ENCODE measurements at regions not wholly inside any gene's neighbourhood (a gene's known extent, or its start where the extent isn't known, plus 50 kb on each side); places are given as distances from the start of the nearest gene placed in this dataset.

GRCh38 chr9:89854715-89855475, 250.1 kb downstream of the GADD45G start:
- no peak overlapping the region for H2BK20ac ChIP-seq (ENCODE audit: low read length)
- H3K27ac ChIP-seq (ENCODE audit: low read depth, low read length) = no peak overlapping the region
- no peaks in the 10 kb centered on the region for H4K20me1 ChIP-seq (replicated peaks in 1 of 2; ENCODE audit: control insufficient read depth in 1 of 2, insufficient read depth in 2 of 2, low read length in 2 of 2)
- H3K23me2 ChIP-seq (ENCODE audit: low read depth, low read length) = no peaks in the 10 kb centered on the region
- H2BK15ac ChIP-seq (ENCODE audit: low read length) = no peak overlapping the region
- H2AK5ac ChIP-seq (ENCODE audit: low read depth, low read length) = no peak overlapping the region
- no peak overlapping the region for H3K9ac ChIP-seq (replicated peaks in 1 of 4; ENCODE audit: extremely low read depth in 1 of 4, low read depth in 3 of 4, low read length in 3 of 4)
- no peaks in the 10 kb centered on the region for H3K27me3 ChIP-seq (replicated peaks in 1 of 4; ENCODE audit: control insufficient read depth in 3 of 4, extremely low read depth in 1 of 4, insufficient read depth in 3 of 4, low read length in 3 of 4)
- H4K91ac ChIP-seq (replicated peaks; ENCODE audit: insufficient read length, low read length) = no peak overlapping the region
- no peaks in the 10 kb centered on the region for H3K36me3 ChIP-seq (ENCODE audit: control insufficient read depth in 2 of 4, insufficient read depth in 4 of 4, low read length in 3 of 4)
- no peaks in the 10 kb centered on the region for H3K79me1 ChIP-seq (ENCODE audit: low read depth, low read length)
- H3K56ac ChIP-seq (replicated peaks; ENCODE audit: insufficient read length, low read depth, low read length) = no peak overlapping the region
- no peak for TF ChIP-seq HDAC6 (IDR thresholded peaks at IDR 0.05; ENCODE audit: low read depth, low read length)
- no peak for TF ChIP-seq SIRT6 (IDR thresholded peaks at IDR 0.05; ENCODE audit: low read length)
- no peak for TF ChIP-seq KDM5A (IDR thresholded peaks at IDR 0.05; ENCODE audit: low read length)
- no peak for TF ChIP-seq POLR2A (IDR thresholded peaks at IDR 0.05; ENCODE audit: control extremely low read depth in 1 of 2, low read depth in 2 of 2, low read length in 2 of 2)
- no peak for TF ChIP-seq MAFK (IDR thresholded peaks at IDR 0.05; ENCODE audit: low read depth, low read length)
- no peak for TF ChIP-seq CREB1 (IDR thresholded peaks at IDR 0.05)
- no peak for TF ChIP-seq POU5F1 (IDR thresholded peaks at IDR 0.05; ENCODE audit: low read depth, low read length)
- TF ChIP-seq RNF2 (IDR thresholded peaks at IDR 0.05; ENCODE audit: borderline replicate concordance, low read depth, low read length, missing control alignments, poor library complexity, severe bottlenecking) = no peak
- H3K14ac ChIP-seq (ENCODE audit: insufficient read length) = no peak overlapping the region
- POLR2A ChIA-PET (ENCODE audit: partially characterized antibody) = interaction anchor here (0.6 to 0.9 kb wide), 2 partner anchors 105 to 211 kb away, joined by 3 to 5 read pairs; no protein-coding TSS in a partner anchor
- no peak overlapping the region for H3K4me2 ChIP-seq (ENCODE audit: insufficient read depth in 1 of 2, low read depth in 2 of 2, low read length in 2 of 2)
- no peak for FAIRE-seq
- H2BK5ac ChIP-seq (ENCODE audit: low read depth, low read length) = peak overlapping the region; percentile 35; the same call in 1 of the 2 replicates
- no peak overlapping the region for H4K5ac ChIP-seq (ENCODE audit: insufficient read length, low read depth, low read length)
- H3K23ac ChIP-seq (ENCODE audit: insufficient read length) = no peak overlapping the region
- 0 out of 7 replicates have a peak, but pooled peaks cover 0 to 3% (median 0%) of the 10 kb centered on the region in 4 experiments for H3K4me1 ChIP-seq (replicated peaks in 1 of 4; ENCODE audit: control insufficient read depth in 3 of 4, insufficient read depth in 4 of 4, low read length in 3 of 4)
- no peaks in the 10 kb centered on the region for H3K79me2 ChIP-seq (ENCODE audit: control insufficient read depth in 1 of 2, insufficient read depth in 2 of 2, low read length in 2 of 2)
- H2BK120ac ChIP-seq (replicated peaks; ENCODE audit: low read depth, low read length) = no peak overlapping the region
- H4K8ac ChIP-seq (ENCODE audit: extremely low read depth, insufficient read depth, low read length) = no peak overlapping the region
- H2AFZ ChIP-seq (ENCODE audit: low read length) = no peak overlapping the region
- CTCF ChIA-PET (ENCODE audit: partially characterized antibody) = interaction anchor here (0.9 to 1.3 kb wide), 3 partner anchors 12 to 198 kb away, joined by 3 to 4 read pairs (median 3); no protein-coding TSS in a partner anchor
- DNase-seq (ENCODE audit: low read depth in 1 of 2, low spot score in 2 of 2) = peak in 1 of 2 experiments; percentile 31
- WGBS, 2 experiments (ENCODE audit: extremely low coverage in 1 of 2, insufficient coverage in 1 of 2, insufficient read length in 1 of 2, insufficient replicate concordance in 2 of 2, low coverage in 1 of 2, low lambda C conversion rate in 2 of 2, missing lambda C conversion rate in 1 of 2) = 74% methylated on average over 11 of the region's 11 CpGs; no CpG with 5 or more reads in 1 of the 2 experiments
- H3K9me3 ChIP-seq (ENCODE audit: insufficient read depth in 2 of 2, low read depth in 1 of 2, low read length in 1 of 2) = peaks cover 0 to 3% of the 10 kb centered on the region in 2 experiments; a peak in 1 of 4 replicates
- H3K4ac ChIP-seq (replicated peaks; ENCODE audit: insufficient read length, low read depth, low read length) = no peak overlapping the region
- H3K4me3 ChIP-seq (ENCODE audit: extremely low read depth in 1 of 4, insufficient read depth in 2 of 4, low read depth in 3 of 4, low read length in 4 of 4) = no peak overlapping the region
- H3K18ac ChIP-seq (ENCODE audit: extremely low read depth, low read length) = no peak overlapping the region; the same call in 1 of the 2 replicates
- no peak overlapping the region for H2BK12ac ChIP-seq (ENCODE audit: low read depth, low read length)

Data from H1 (cell line).